GM23338 (cell line): ENCODE measurements at regions not wholly inside any gene's neighbourhood (a gene's known extent, or its start where the extent isn't known, plus 50 kb on each side); places are given as distances from the start of the nearest gene placed in this dataset.

ENCODE experiments used
- ATAC-seq: fragments of 200-7000 bp; cut with Tn5 transposase; 3 replicates; pipeline ENCODE4 v1.9.1; 2020
- DNase-seq: peaks from one replicate; pipeline ENCODE4 v3.0.0-alpha.2; 2015; ENCODE audit warnings: low spot score
- H2AFZ ChIP-seq: fragments of 200-600 bp; sonication (generic); 2 replicates; pipeline ENCODE4 v1.8.0; 2016; ENCODE audit warnings: antibody characterized with exemption, mild to moderate bottlenecking, moderate library complexity
- H3F3A ChIP-seq: fragments of 200-600 bp; sonication (generic); replicated peaks from 2 replicates; pipeline ENCODE4 v1.8.0; 2017; ENCODE audit warnings: antibody characterized with exemption, mixed run types, low read depth
- H3K27ac ChIP-seq: fragments of 200-600 bp; sonication (generic); 2 replicates; pipeline ENCODE4 v1.6.1; 2016; ENCODE audit warnings: low read depth
- H3K27me3 ChIP-seq: fragments of 200-600 bp; sonication (generic); 2 replicates; pipeline ENCODE4 v1.8.0; 2016; ENCODE audit warnings: mild to moderate bottlenecking, mixed run types, moderate library complexity; ENCODE audit not compliant: insufficient read depth
- H3K36me3 ChIP-seq: fragments of 200-600 bp; sonication (generic); 2 replicates; pipeline ENCODE4 v1.8.0; 2016; ENCODE audit warnings: mild to moderate bottlenecking; ENCODE audit not compliant: insufficient read depth
- H3K4me1 ChIP-seq: fragments of 200-600 bp; sonication (generic); 2 replicates; pipeline ENCODE4 v1.8.0; 2016; ENCODE audit warnings: mild to moderate bottlenecking, moderate library complexity; ENCODE audit not compliant: insufficient read depth
- H3K4me2 ChIP-seq: fragments of 200-600 bp; sonication (generic); 2 replicates; pipeline ENCODE4 v1.7.1; 2017; ENCODE audit warnings: mixed run types
- H3K4me3 ChIP-seq: fragments of 200-600 bp; sonication (generic); 2 replicates; pipeline ENCODE4 v1.6.1; 2016; ENCODE audit warnings: mixed run types
- H3K79me2 ChIP-seq: fragments of 200-600 bp; sonication (generic); replicated peaks from 2 replicates; pipeline ENCODE4 v1.8.0; 2017; ENCODE audit warnings: mild to moderate bottlenecking; ENCODE audit not compliant: insufficient read depth
- H3K9me2 ChIP-seq: fragments of 200-600 bp; sonication (generic); 2 replicates; pipeline ENCODE4 v1.8.0; 2017; ENCODE audit not compliant: insufficient read depth
- H4K20me1 ChIP-seq: fragments of 200-600 bp; sonication (generic); replicated peaks from 2 replicates; pipeline ENCODE4 v1.8.0; 2017; ENCODE audit warnings: mild to moderate bottlenecking; ENCODE audit not compliant: insufficient read depth
- H3K27ac Mint-ChIP-seq: 2 replicates; pipeline ENCODE4 v1.8.0; 2020; ENCODE audit warnings: inconsistent platforms, mild to moderate bottlenecking, moderate library complexity, mixed read lengths
- H3K27me3 Mint-ChIP-seq: 3 replicates; pipeline ENCODE4 v1.8.0; 2022; ENCODE audit warnings: low read depth, mild to moderate bottlenecking, moderate library complexity, mixed read lengths, inconsistent platforms; ENCODE audit not compliant: insufficient read depth, poor library complexity
- H3K36me3 Mint-ChIP-seq: 3 replicates; pipeline ENCODE4 v1.8.0; 2021; ENCODE audit warnings: low read depth, mild to moderate bottlenecking, inconsistent platforms, moderate library complexity, mixed read lengths
- H3K4me1 Mint-ChIP-seq: 3 replicates; pipeline ENCODE4 v1.8.0; 2020; ENCODE audit warnings: mild to moderate bottlenecking, inconsistent platforms, mixed read lengths
- H3K4me3 Mint-ChIP-seq: 3 replicates; pipeline ENCODE4 v1.8.0; 2021; ENCODE audit warnings: moderate library complexity, mild to moderate bottlenecking, inconsistent platforms, mixed read lengths
- H3K9me3 Mint-ChIP-seq: 3 replicates; pipeline ENCODE4 v1.8.0; 2020; ENCODE audit warnings: moderate library complexity, mild to moderate bottlenecking, inconsistent platforms, mixed read lengths
- CREB1 ChIP-seq: fragments of 250-450 bp; sonication (Bioruptor Pico); IDR thresholded peaks from 2 replicates; pipeline ENCODE4 v1.5.0; 2020; ENCODE audit warnings: low read depth, mild to moderate bottlenecking, moderate library complexity
- EZH2 ChIP-seq: fragments of 200-600 bp; sonication (generic); IDR thresholded peaks from one replicate; pipeline ENCODE4 v1.8.0; 2017; ENCODE audit warnings: antibody characterized with exemption, mild to moderate bottlenecking, low read depth; ENCODE audit not compliant: unreplicated experiment
- EZH2phosphoT487 ChIP-seq: fragments of 200-600 bp; sonication (generic); IDR thresholded peaks from one replicate; pipeline ENCODE4 v1.8.1; 2018; ENCODE audit warnings: antibody characterized with exemption; ENCODE audit not compliant: unreplicated experiment
- JUNB ChIP-seq: IDR thresholded peaks from one replicate; pipeline ENCODE4 v1.6.1; 2016; ENCODE audit warnings: antibody characterized with exemption; ENCODE audit not compliant: unreplicated experiment
- NANOG ChIP-seq: IDR thresholded peaks from 2 replicates; pipeline ENCODE4 v1.6.1; 2016; ENCODE audit warnings: antibody characterized with exemption, borderline replicate concordance
- POLR2AphosphoS5 ChIP-seq: IDR thresholded peaks from 2 replicates; pipeline ENCODE4 v1.6.1; 2016; ENCODE audit warnings: antibody characterized with exemption, low read depth
- STAT1 ChIP-seq: IDR thresholded peaks from one replicate; pipeline ENCODE4 v1.6.1; 2016; ENCODE audit warnings: antibody characterized with exemption; ENCODE audit not compliant: unreplicated experiment
- ZNF114 ChIP-seq: fragments of 250-450 bp; sonication (Bioruptor Pico); IDR thresholded peaks from 2 replicates; pipeline ENCODE4 v1.5.0; 2020; ENCODE audit warnings: mild to moderate bottlenecking, moderate library complexity
- ZNF331 ChIP-seq: fragments of 250-450 bp; sonication (Bioruptor Pico); IDR thresholded peaks from 2 replicates; pipeline ENCODE4 v1.5.0; 2020; ENCODE audit warnings: low read depth, mild to moderate bottlenecking, moderate library complexity
- ZNF462 ChIP-seq: fragments of 250-450 bp; sonication (Bioruptor Pico); IDR thresholded peaks from 2 replicates; pipeline ENCODE4 v1.5.0; 2020; ENCODE audit warnings: mild to moderate bottlenecking, moderate library complexity
- TF ChIP-seq, protein P1 (sequence below), 2 experiments: fragments of 200-600 bp in 1 of 2; sonication (generic) in 1 of 2; conservative IDR thresholded peaks; 2 replicates each; pipeline versions ENCODE4 v1.5.1 to v1.6.1; 2016 to 2017; ENCODE audit warnings: antibody characterized with exemption in 2 of 2, low read depth in 2 of 2, mild to moderate bottlenecking in 2 of 2, moderate library complexity in 1 of 2
- TF ChIP-seq, protein P2 (sequence below): IDR thresholded peaks from one replicate; pipeline ENCODE4 v1.6.1; 2018; ENCODE audit warnings: antibody characterized with exemption; ENCODE audit not compliant: unreplicated experiment

GRCh38 chr4:45072981-45073380, 346.6 kb upstream of the GNPDA2 start:
- Histone ChIP-seq H4K20me1 (no peaks in the 10 kb centered on the region), H3K4me1 (no peaks in the 10 kb centered on the region), H3K9me2 (no peaks in the 10 kb centered on the region; the same call in 1 of the 2 replicates), H3K4me3 (no peak overlapping the region), H3K27me3 (no peaks in the 10 kb centered on the region), H3K36me3 (no peaks in the 10 kb centered on the region), H3K79me2 (no peaks in the 10 kb centered on the region), H3F3A (no peaks in the 10 kb centered on the region), H2AFZ (no peak overlapping the region), H3K4me2 (no peak overlapping the region), H3K27ac (no peak overlapping the region)
- Mint-ChIP-seq H3K9me3 (peaks cover 64% of the 10 kb centered on the region), H3K36me3 (peaks cover 17% of the 10 kb centered on the region; the same call in 2 of the 3 replicates), H3K4me1 (no peaks in the 10 kb centered on the region), H3K4me3 (no peak overlapping the region), H3K27me3 (peaks cover 3% of the 10 kb centered on the region), H3K27ac (no peak overlapping the region)
- no peak for TF ChIP-seq NANOG
- TF ChIP-seq CREB1 (CRISPR knock-in tag): no peak
- TF ChIP-seq ZNF331 (CRISPR knock-in tag): no peak
- no peak for TF ChIP-seq EZH2
- no peak for TF ChIP-seq JUNB
- TF ChIP-seq EZH2phosphoT487: no peak
- TF ChIP-seq ZNF462 (CRISPR knock-in tag): no peak
- TF ChIP-seq STAT1: no peak
- TF ChIP-seq, protein P1, sequence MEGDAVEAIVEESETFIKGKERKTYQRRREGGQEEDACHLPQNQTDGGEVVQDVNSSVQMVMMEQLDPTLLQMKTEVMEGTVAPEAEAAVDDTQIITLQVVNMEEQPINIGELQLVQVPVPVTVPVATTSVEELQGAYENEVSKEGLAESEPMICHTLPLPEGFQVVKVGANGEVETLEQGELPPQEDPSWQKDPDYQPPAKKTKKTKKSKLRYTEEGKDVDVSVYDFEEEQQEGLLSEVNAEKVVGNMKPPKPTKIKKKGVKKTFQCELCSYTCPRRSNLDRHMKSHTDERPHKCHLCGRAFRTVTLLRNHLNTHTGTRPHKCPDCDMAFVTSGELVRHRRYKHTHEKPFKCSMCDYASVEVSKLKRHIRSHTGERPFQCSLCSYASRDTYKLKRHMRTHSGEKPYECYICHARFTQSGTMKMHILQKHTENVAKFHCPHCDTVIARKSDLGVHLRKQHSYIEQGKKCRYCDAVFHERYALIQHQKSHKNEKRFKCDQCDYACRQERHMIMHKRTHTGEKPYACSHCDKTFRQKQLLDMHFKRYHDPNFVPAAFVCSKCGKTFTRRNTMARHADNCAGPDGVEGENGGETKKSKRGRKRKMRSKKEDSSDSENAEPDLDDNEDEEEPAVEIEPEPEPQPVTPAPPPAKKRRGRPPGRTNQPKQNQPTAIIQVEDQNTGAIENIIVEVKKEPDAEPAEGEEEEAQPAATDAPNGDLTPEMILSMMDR (conservative IDR thresholded peaks at IDR 0.05; ENCODE audit: low read depth in 2 of 2): no peak
- TF ChIP-seq, protein P2, sequence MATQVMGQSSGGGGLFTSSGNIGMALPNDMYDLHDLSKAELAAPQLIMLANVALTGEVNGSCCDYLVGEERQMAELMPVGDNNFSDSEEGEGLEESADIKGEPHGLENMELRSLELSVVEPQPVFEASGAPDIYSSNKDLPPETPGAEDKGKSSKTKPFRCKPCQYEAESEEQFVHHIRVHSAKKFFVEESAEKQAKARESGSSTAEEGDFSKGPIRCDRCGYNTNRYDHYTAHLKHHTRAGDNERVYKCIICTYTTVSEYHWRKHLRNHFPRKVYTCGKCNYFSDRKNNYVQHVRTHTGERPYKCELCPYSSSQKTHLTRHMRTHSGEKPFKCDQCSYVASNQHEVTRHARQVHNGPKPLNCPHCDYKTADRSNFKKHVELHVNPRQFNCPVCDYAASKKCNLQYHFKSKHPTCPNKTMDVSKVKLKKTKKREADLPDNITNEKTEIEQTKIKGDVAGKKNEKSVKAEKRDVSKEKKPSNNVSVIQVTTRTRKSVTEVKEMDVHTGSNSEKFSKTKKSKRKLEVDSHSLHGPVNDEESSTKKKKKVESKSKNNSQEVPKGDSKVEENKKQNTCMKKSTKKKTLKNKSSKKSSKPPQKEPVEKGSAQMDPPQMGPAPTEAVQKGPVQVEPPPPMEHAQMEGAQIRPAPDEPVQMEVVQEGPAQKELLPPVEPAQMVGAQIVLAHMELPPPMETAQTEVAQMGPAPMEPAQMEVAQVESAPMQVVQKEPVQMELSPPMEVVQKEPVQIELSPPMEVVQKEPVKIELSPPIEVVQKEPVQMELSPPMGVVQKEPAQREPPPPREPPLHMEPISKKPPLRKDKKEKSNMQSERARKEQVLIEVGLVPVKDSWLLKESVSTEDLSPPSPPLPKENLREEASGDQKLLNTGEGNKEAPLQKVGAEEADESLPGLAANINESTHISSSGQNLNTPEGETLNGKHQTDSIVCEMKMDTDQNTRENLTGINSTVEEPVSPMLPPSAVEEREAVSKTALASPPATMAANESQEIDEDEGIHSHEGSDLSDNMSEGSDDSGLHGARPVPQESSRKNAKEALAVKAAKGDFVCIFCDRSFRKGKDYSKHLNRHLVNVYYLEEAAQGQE: no peak
- no peak for TF ChIP-seq POLR2AphosphoS5
- TF ChIP-seq ZNF114 (CRISPR knock-in tag): no peak
- no peak for DNase-seq
- ATAC-seq: no peak
